IPS-18a (cell line): ENCODE measurements at regions not wholly inside any gene's neighbourhood (a gene's known extent, or its start where the extent isn't known, plus 50 kb on each side); places are given as distances from the start of the nearest gene placed in this dataset.
A peak's percentile ranks its signal among the peaks of the same experiment; 100 is the strongest.

Experiments
- H3K27ac ChIP-seq: one replicate; pipeline ENCODE4 v1.5.1; 2013; ENCODE audit warnings: low read length
- H3K27me3 ChIP-seq: one replicate; pipeline ENCODE4 v1.6.1; 2013; ENCODE audit warnings: mild to moderate bottlenecking, low read length; ENCODE audit not compliant: control insufficient read depth, insufficient read depth
- H3K36me3 ChIP-seq: one replicate; pipeline ENCODE4 v1.6.1; 2013; ENCODE audit warnings: low read depth, low read length; ENCODE audit not compliant: control insufficient read depth
- H3K4me1 ChIP-seq: one replicate; pipeline ENCODE4 v1.6.1; 2013; ENCODE audit warnings: low read depth, low read length; ENCODE audit not compliant: control insufficient read depth
- H3K4me3 ChIP-seq: one replicate; pipeline ENCODE4 v1.5.1; 2013; ENCODE audit warnings: low read length
- H3K9ac ChIP-seq: one replicate; pipeline ENCODE4 v1.6.1; 2013; ENCODE audit warnings: mild to moderate bottlenecking, low read length, moderate library complexity
- H3K9me3 ChIP-seq: one replicate; pipeline ENCODE4 v1.6.1; 2013; ENCODE audit warnings: low read depth, low read length; ENCODE audit not compliant: control insufficient read depth

DNA sequence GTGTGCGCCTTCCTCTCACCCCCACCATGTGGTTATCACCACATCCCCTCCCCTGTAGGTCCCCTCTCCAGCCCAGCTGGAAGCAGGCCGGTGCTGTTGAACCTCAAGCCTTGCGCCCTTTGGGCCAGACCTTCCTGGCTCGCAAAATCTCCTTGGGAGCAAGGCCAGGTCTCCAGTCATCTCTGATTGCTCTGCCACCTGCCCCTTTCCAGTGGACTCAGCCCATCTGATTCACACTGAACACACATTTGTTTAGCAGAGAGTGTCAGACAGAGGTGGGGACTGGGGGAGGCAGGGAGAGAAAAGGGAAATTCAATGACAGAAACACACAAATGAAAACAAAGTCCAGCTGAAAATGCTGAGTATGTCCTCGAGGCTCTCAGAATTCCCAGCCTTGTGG lies 119.4 kb downstream of the TPRA1 start:
- no peaks in the 10 kb centered on the region for H3K27me3 ChIP-seq
- no peaks in the 10 kb centered on the region for H3K4me1 ChIP-seq
- no peak overlapping the region for H3K4me3 ChIP-seq
- H3K9me3 ChIP-seq: no peaks in the 10 kb centered on the region
- H3K9ac ChIP-seq: no peak overlapping the region
- H3K27ac ChIP-seq: no peak overlapping the region
- no peaks in the 10 kb centered on the region for H3K36me3 ChIP-seq

DNA sequence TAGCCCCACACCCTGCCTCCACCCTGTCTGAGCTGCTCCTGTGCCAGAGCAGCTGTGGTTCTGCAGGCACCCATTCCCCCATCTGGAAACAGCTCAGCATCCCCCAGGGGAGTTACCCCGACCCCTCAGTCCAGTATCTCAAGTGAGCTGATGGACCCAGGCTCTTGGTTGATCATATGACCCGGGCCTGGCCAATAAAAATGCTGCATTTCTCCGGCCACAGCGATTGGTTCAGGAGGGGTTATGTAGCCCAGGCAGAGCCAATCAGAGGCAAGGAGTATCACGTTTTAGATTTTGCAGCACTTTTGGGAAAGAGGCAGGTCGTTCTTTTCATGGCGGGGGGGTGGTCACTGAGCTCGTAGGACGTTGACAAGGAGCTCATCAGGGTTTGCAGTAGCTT lies 120.8 kb downstream of the TPRA1 start:
- H3K27me3 ChIP-seq: no peaks in the 10 kb centered on the region
- H3K4me3 ChIP-seq: no peak overlapping the region
- H3K9ac ChIP-seq: no peak overlapping the region
- H3K36me3 ChIP-seq: no peaks in the 10 kb centered on the region
- no peak overlapping the region for H3K27ac ChIP-seq
- H3K4me1 ChIP-seq: no peaks in the 10 kb centered on the region
- H3K9me3 ChIP-seq: no peaks in the 10 kb centered on the region

DNA sequence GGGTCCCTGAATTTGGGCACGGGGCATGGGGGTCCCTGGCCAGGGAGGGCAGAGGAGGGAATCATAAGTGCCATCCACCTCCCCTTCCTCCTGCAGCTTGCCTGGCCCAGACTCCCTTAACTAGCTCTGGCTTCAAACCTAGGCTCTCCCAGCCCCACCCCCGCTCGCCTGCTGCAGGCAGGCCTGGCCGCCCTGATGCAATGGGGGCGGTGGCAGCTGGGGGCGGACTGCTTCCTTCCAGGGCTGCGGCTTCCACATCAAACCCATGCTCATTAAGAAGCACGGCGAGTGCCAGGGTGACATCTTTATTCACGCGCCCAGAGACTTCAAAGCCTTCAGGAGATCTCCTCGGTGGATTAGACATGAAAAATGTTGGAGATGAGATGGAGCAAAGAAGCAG lies 123.1 kb downstream of the TPRA1 start:
- Histone ChIP-seq H3K27ac (no peak overlapping the region), H3K4me1 (no peaks in the 10 kb centered on the region), H3K36me3 (no peaks in the 10 kb centered on the region), H3K9me3 (no peaks in the 10 kb centered on the region), H3K9ac (no peak overlapping the region), H3K4me3 (no peak overlapping the region), H3K27me3 (no peaks in the 10 kb centered on the region)

DNA sequence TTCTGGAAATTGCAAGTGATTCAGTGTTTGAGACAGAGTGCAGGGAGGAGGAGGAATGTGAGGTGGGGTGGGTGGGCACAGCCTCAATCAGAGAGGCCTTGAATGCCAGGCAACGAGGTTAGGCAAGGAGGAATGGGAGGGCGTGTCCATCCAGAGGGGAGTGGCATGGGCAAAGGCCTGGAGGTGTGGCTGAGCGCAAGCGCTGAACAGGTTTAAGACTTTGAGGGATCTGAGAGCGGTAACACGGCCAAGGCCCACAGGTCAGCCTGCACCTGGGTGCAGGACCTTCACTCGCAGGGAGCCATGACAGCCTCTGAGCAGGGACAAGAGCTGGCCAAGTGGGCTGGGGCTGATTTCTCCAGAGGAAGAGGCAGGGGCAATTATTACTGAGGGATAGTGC lies 125.9 kb downstream of the TPRA1 start:
- Histone ChIP-seq H3K4me3 (no peak overlapping the region), H3K9me3 (no peaks in the 10 kb centered on the region), H3K4me1 (no peaks in the 10 kb centered on the region), H3K36me3 (no peaks in the 10 kb centered on the region), H3K27ac (no peak overlapping the region), H3K9ac (no peak overlapping the region), H3K27me3 (no peaks in the 10 kb centered on the region)

DNA sequence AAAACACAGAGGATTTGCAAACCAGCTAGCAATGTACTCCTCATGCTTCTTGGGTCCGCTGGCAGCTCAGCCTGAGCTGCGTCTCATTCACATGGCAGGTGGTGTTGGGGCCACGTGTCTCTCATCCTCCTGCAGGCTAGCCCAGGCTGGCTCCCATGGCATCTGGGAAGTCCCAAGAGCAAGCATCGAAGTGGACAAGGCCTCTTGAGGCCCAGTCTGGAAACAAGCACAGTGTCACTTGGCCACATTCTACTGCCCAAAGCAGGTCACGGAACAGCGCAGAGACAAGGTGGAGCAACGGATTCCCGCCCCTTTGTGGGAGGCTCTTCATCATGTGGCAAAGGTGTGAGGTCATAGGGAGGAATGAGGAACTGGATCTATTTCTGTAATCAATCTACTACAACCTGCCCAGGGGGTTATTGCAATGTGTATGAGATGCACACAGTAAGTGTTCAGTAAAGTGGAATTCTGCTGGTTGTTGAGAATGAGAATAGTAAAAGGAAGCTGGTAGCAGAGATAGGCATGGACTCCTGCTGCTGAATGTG lies 128.3 kb downstream of the TPRA1 start:
- Histone ChIP-seq H3K27me3 (peaks cover 14% of the 10 kb centered on the region), H3K9me3 (no peaks in the 10 kb centered on the region), H3K9ac (no peak overlapping the region), H3K27ac (no peak overlapping the region), H3K4me1 (peaks cover 6% of the 10 kb centered on the region), H3K36me3 (no peaks in the 10 kb centered on the region), H3K4me3 (no peak overlapping the region)

DNA sequence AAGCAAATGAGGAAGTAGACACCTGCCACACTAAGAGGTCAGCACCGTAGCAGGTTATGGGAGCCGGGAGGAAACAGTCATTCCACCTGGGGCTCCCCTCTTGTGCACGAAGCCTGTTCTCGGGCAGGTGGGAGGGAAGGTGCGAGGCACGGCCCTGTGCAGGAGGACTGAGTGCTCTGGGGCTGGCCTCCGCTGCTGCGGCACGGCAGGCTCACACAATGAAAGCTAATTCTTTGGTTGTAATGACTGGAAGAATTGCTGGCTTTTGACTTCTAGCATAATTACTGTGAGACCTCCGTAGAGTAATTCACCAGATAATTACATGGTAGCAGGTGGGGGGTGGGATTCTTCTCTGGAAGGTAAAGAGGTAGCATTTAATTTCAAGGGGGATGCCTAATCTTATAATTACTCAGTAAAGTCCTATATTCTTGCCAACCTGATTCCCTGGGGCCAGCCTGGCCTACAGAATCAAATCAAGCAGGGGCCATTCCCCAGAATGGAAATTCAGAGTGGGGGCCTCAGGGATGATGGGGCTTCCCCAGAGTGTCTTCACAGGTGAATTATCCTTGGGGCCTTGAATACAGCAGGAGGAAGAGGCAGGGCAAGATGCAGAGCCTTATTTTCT lies 129.1 kb downstream of the TPRA1 start:
- Histone ChIP-seq H3K36me3 (no peaks in the 10 kb centered on the region), H3K27me3 (peaks cover 22% of the 10 kb centered on the region), H3K9me3 (no peaks in the 10 kb centered on the region), H3K27ac (no peak overlapping the region), H3K9ac (no peak overlapping the region), H3K4me1 (peaks cover 6% of the 10 kb centered on the region), H3K4me3 (no peak overlapping the region)

DNA sequence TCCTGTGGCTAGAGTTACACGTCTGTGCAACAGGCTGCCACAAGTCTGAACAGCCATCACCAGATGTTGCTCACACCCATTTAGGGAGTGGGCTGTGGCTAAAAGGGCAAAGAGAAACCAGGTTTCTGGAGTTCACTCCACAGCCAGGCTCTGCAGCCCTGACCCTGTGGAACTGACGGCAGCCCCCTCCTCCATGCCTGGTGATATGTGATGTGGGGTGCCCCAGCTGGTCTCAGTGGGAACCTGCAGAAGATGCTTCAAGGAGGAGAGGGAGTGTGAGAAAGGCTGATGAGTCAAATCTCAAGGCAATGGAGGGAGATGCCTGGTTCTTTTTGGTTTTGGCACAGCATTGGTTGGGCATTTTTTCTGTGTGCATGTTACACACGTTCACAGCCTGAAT lies 130.6 kb downstream of the TPRA1 start:
- Histone ChIP-seq H3K27ac (no peak overlapping the region), H3K9me3 (no peaks in the 10 kb centered on the region), H3K9ac (no peak overlapping the region), H3K4me1 (peaks cover 6% of the 10 kb centered on the region), H3K4me3 (no peak overlapping the region), H3K36me3 (no peaks in the 10 kb centered on the region), H3K27me3 (peaks cover 34% of the 10 kb centered on the region)

DNA sequence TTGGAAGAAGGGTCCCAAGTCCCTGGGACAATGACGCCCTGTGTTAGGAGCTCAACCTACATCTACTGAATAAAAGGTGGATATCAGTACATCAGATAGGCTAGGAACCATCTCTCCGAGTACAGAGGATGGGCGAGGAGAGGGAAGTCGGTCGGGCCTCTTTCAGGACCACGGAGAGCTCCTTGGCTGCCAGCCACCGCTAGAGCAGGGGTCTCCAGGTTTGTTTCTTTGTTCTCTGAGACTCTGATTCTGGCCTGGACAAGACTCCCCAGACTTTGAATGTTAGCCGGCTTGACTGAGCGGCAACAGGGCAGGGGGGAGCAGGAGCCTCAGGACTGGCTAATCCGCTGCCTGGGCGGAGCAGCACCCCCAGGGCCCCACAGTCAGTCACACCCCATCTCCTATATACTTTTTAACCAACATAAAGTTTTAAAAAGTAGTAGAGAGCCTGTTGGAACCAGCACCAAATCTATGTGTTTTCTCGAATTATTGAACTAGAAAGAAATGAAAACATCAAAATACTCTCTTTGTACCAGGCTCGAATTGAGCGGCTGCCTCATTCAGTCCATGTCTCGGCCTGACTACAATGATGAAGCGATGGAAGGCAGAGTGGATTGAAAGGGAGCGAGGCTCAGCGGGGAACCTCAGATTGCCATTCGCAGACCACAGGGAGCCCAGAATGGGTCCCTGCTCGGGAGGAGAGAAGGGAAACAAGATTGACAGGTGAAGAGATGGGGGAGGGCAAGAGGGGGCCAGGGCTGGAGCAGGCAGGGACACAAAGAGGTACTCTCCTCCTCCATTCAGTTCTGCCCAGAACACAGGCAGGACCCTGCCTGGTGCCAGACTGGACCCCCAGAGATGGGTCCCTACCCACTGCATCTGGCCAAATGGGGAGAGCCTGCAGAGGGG lies 131.6 kb downstream of the TPRA1 start:
- H3K27me3 ChIP-seq: peaks cover 43% of the 10 kb centered on the region
- no peaks in the 10 kb centered on the region for H3K36me3 ChIP-seq
- no peak overlapping the region for H3K9ac ChIP-seq
- H3K9me3 ChIP-seq: no peaks in the 10 kb centered on the region
- H3K4me3 ChIP-seq: no peak overlapping the region
- H3K4me1 ChIP-seq: peaks cover 6% of the 10 kb centered on the region
- H3K27ac ChIP-seq: no peak overlapping the region

DNA sequence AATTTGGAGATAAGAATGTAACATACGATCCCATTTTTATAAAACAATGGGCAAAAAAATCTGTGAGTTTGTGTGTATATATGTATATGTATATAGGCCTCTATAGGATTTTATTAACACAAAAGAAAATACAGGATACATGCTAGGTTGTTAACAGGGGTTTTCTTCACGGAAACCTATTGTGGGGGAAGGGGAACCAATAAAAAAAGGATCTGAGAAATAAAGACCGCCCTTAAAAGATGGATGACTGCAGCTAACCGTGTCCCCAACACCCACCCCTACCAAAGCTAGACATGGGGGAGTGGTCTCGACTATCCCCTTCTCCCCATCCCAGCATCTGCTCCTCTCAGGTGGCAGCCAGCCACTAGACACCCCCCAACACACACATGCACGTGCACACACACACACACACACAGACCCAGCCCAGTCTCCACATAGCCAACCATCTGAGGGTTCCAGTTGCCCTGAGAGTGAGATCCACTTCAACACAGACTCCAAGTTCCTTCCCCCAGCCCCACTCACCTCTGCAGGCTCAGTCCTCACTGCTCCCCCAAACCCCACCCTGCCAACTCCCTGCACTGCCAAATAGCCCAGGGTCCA lies 132.9 kb downstream of the TPRA1 start:
- Histone ChIP-seq H3K27ac (no peak overlapping the region), H3K4me3 (peak overlapping the region; percentile 65), H3K9ac (no peak overlapping the region), H3K36me3 (no peaks in the 10 kb centered on the region), H3K4me1 (peaks cover 6% of the 10 kb centered on the region), H3K27me3 (peaks cover 54% of the 10 kb centered on the region), H3K9me3 (no peaks in the 10 kb centered on the region)

DNA sequence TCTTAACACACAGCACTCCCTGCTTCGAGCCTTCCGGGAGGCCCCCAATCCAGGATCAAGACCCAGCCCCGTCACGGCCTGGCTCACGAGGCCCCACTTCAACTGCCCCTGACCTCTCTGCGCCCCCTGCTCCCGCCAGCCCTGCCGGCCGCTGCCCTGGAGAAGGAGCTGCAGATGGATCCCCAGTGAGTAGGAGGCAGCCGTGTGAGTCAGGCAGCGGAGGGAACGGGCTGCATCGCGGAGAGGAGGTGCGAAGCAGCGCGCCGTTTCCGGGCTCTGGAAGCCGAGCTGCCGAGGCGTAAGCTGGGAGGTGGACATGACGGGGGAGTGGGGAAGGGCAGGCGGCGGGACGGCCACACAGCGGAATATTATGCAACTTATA lies 133.4 kb downstream of the TPRA1 start:
- peaks cover 54% of the 10 kb centered on the region for H3K27me3 ChIP-seq
- no peaks in the 10 kb centered on the region for H3K36me3 ChIP-seq
- H3K4me3 ChIP-seq: peak overlapping the region; percentile 65
- no peak overlapping the region for H3K27ac ChIP-seq
- no peaks in the 10 kb centered on the region for H3K9me3 ChIP-seq
- H3K9ac ChIP-seq: no peak overlapping the region
- H3K4me1 ChIP-seq: peaks cover 10% of the 10 kb centered on the region

DNA sequence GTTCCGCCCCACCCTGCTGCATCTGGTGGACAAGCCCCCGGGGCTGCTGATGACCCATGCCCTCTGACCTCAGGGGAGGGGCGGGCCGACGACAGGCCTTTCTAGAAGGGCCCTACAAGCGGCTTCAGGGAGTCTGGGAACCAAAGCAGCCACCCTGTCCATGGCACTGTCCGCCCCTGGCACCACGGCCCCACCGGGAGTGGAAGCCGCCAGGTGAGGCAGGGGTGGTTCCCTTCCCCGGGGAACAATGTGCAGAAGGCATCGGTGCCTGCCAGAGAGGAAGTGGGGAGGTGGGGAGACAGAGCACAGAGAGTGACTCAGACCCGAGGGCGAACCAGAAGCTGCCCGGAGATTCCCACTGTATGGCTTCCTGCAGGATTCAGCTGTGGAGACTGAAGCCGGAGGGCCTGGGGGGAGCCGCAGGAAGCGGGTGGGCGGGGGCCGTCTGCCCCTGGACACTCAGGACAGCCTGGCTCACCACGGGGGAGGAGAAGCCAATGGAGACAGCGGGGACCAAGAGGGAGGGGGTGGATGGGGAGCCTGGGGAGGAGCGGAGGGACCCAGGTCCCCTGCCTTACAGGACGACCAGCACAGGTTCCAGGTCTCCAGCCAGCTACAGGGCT lies 134.0 kb downstream of the TPRA1 start:
- Histone ChIP-seq H3K9ac (no peak overlapping the region), H3K4me1 (peaks cover 12% of the 10 kb centered on the region), H3K27me3 (peaks cover 54% of the 10 kb centered on the region), H3K9me3 (no peaks in the 10 kb centered on the region), H3K36me3 (no peaks in the 10 kb centered on the region), H3K4me3 (peak overlapping the region; percentile 65), H3K27ac (no peak overlapping the region)
